Hepatocyte (in vitro differentiated cells): ENCODE measurements at regions not wholly inside any gene's neighbourhood (a gene's known extent, or its start where the extent isn't known, plus 50 kb on each side); places are given as distances from the start of the nearest gene placed in this dataset.

ENCODE experiments used
- DNase-seq: peaks from one replicate; pipeline ENCODE4 v3.0.0-alpha.2; 2016; ENCODE audit warnings: low spot score
- H2AFZ ChIP-seq: fragments of 200-600 bp; sonication (generic); 2 replicates; pipeline ENCODE4 v1.6.0; 2016; ENCODE audit warnings: antibody characterized with exemption, mild to moderate bottlenecking
- H3K27ac ChIP-seq: fragments of 200-600 bp; sonication (generic); 2 replicates; pipeline ENCODE4 v1.5.1; 2016; ENCODE audit warnings: mild to moderate bottlenecking
- H3K27me3 ChIP-seq: fragments of 200-600 bp; sonication (generic); 2 replicates; pipeline ENCODE4 v1.6.1; 2016
- H3K36me3 ChIP-seq: fragments of 200-600 bp; sonication (generic); replicated peaks from 2 replicates; pipeline ENCODE4 v1.5.1; 2016; ENCODE audit warnings: low read depth; ENCODE audit not compliant: insufficient read depth
- H3K4me1 ChIP-seq: fragments of 200-600 bp; sonication (generic); 2 replicates; pipeline ENCODE4 v1.5.1; 2016; ENCODE audit warnings: mild to moderate bottlenecking, moderate library complexity; ENCODE audit not compliant: insufficient read depth
- H3K4me2 ChIP-seq: fragments of 200-600 bp; sonication (generic); 2 replicates; pipeline ENCODE4 v1.6.0; 2016
- H3K4me3 ChIP-seq: fragments of 200-600 bp; sonication (generic); 2 replicates; pipeline ENCODE4 v1.5.1; 2016; ENCODE audit warnings: mild to moderate bottlenecking
- H3K79me2 ChIP-seq: fragments of 200-600 bp; sonication (generic); 2 replicates; pipeline ENCODE4 v1.6.0; 2017; ENCODE audit warnings: mild to moderate bottlenecking
- H3K9me2 ChIP-seq: fragments of 200-600 bp; sonication (generic); replicated peaks from 2 replicates; pipeline ENCODE4 v1.6.0; 2017; ENCODE audit warnings: mild to moderate bottlenecking; ENCODE audit not compliant: insufficient read depth
- H3K9me3 ChIP-seq: fragments of 200-600 bp; sonication (generic); 2 replicates; pipeline ENCODE4 v1.5.1; 2016; ENCODE audit warnings: low read depth, mild to moderate bottlenecking
- H4K20me1 ChIP-seq: fragments of 200-600 bp; sonication (generic); 2 replicates; pipeline ENCODE4 v1.6.0; 2016; ENCODE audit warnings: mild to moderate bottlenecking; ENCODE audit not compliant: insufficient read depth, poor library complexity, severe bottlenecking
- CTCF ChIP-seq: fragments of 200-600 bp; sonication (generic); IDR thresholded peaks from 2 replicates; pipeline ENCODE4 v1.5.1; 2016; ENCODE audit warnings: antibody characterized with exemption, mild to moderate bottlenecking; ENCODE audit not compliant: poor library complexity
- EZH2 ChIP-seq: fragments of 200-600 bp; sonication (generic); IDR thresholded peaks from 2 replicates; pipeline ENCODE4 v1.6.1; 2016; ENCODE audit warnings: antibody characterized with exemption, mild to moderate bottlenecking, borderline replicate concordance
- EZH2phosphoT487 ChIP-seq: fragments of 200-600 bp; sonication (generic); IDR thresholded peaks from one replicate; pipeline ENCODE4 v1.6.1; 2018; ENCODE audit warnings: antibody characterized with exemption, mild to moderate bottlenecking, low read depth, moderate library complexity; ENCODE audit not compliant: unreplicated experiment, severe bottlenecking
- WGBS: methylation state at CpG from one replicate; pipeline ENCODE4 v1.1.6; 2016; ENCODE audit warnings: low lambda C conversion rate; ENCODE audit errors: missing lambda C conversion rate; 5-methylcytosine and 5-hydroxymethylcytosine counted together

GRCh38 chr4:45578874-45579273, 545.0 kb downstream of the GABRG1 start:
- Histone ChIP-seq H3K36me3 (no peaks in the 10 kb centered on the region), H3K4me1 (no peaks in the 10 kb centered on the region), H3K4me3 (no peak overlapping the region), H3K27ac (no peak overlapping the region), H3K79me2 (no peaks in the 10 kb centered on the region), H3K27me3 (no peaks in the 10 kb centered on the region), H2AFZ (no peak overlapping the region), H3K4me2 (no peak overlapping the region), H3K9me3 (no peaks in the 10 kb centered on the region), H3K9me2 (no peaks in the 10 kb centered on the region), H4K20me1 (no peaks in the 10 kb centered on the region)
- no peak for DNase-seq
- WGBS: 76% methylated on average over 1 of the region's 1 CpG
- TF ChIP-seq CTCF (no peak), EZH2phosphoT487 (no peak), EZH2 (no peak)

GRCh38 chr4:45576275-45576674, 547.6 kb downstream of the GABRG1 start:
- Histone ChIP-seq H3K9me3 (no peaks in the 10 kb centered on the region), H2AFZ (no peak overlapping the region), H3K27ac (no peak overlapping the region), H3K4me3 (no peak overlapping the region), H4K20me1 (no peaks in the 10 kb centered on the region), H3K36me3 (no peaks in the 10 kb centered on the region), H3K4me1 (no peaks in the 10 kb centered on the region), H3K27me3 (no peaks in the 10 kb centered on the region), H3K9me2 (no peaks in the 10 kb centered on the region), H3K79me2 (no peaks in the 10 kb centered on the region), H3K4me2 (no peak overlapping the region)
- WGBS: 81% methylated on average over 2 of the region's 2 CpGs
- TF ChIP-seq EZH2 (no peak), EZH2phosphoT487 (no peak), CTCF (no peak)
- DNase-seq: no peak

- H3K9me2 ChIP-seq: no peaks in the 10 kb centered on the region
- no peak overlapping the region for H2AFZ ChIP-seq
- WGBS: 71% methylated on average over 1 of the region's 1 CpG
- H3K4me2 ChIP-seq: no peak overlapping the region
- no peak overlapping the region for H3K27ac ChIP-seq
- TF ChIP-seq EZH2 (no peak), CTCF (no peak), EZH2phosphoT487 (no peak)
- H4K20me1 ChIP-seq: no peaks in the 10 kb centered on the region
- no peaks in the 10 kb centered on the region for H3K27me3 ChIP-seq
- no peaks in the 10 kb centered on the region for H3K4me1 ChIP-seq
- no peak for DNase-seq
- H3K79me2 ChIP-seq: no peaks in the 10 kb centered on the region
- H3K4me3 ChIP-seq: no peak overlapping the region
- H3K36me3 ChIP-seq: no peaks in the 10 kb centered on the region
- no peaks in the 10 kb centered on the region for H3K9me3 ChIP-seq
These were observed 554.2 kb downstream of the GABRG1 start for GRCh38 chr4:45569619-45570018.

GRCh38 chr4:45568694-45569093, 555.2 kb downstream of the GABRG1 start:
- Histone ChIP-seq H4K20me1 (no peaks in the 10 kb centered on the region), H3K9me3 (no peaks in the 10 kb centered on the region), H3K27ac (no peak overlapping the region), H2AFZ (no peak overlapping the region), H3K4me1 (no peaks in the 10 kb centered on the region), H3K27me3 (no peaks in the 10 kb centered on the region), H3K36me3 (no peaks in the 10 kb centered on the region), H3K4me3 (no peak overlapping the region), H3K9me2 (no peaks in the 10 kb centered on the region), H3K4me2 (no peak overlapping the region), H3K79me2 (no peaks in the 10 kb centered on the region)
- DNase-seq: no peak
- 57% methylated on average over 3 of the region's 3 CpGs for WGBS
- TF ChIP-seq CTCF (no peak), EZH2 (no peak), EZH2phosphoT487 (no peak)
